CD4-positive, alpha-beta memory T cell (primary cell): ENCODE measurements at regions not wholly inside any gene's neighbourhood (a gene's known extent, or its start where the extent isn't known, plus 50 kb on each side); places are given as distances from the start of the nearest gene placed in this dataset.

Experiments
- CTCF ChIA-PET: fragments of 350-600 bp; sonication (Branson Sonifier 250); formaldehyde crosslinking; loops from one replicate; lab custom pipeline; 2021; ENCODE audit warnings: inconsistent platforms; ENCODE audit not compliant: partially characterized antibody; lab: Charles Lee
- POLR2A ChIA-PET: fragments of 350-600 bp; sonication (Branson Sonifier 250); formaldehyde crosslinking; loops from one replicate; lab custom pipeline; 2021; ENCODE audit not compliant: partially characterized antibody; lab: Charles Lee
- DNase-seq, 5 donors: peaks; one replicate each; pipeline versions ENCODE4 v3.0.0 to v3.0.0-alpha.2; 2020 to 2022; ENCODE audit warnings: mixed read lengths in 1 of 5
- H3K27ac ChIP-seq: one replicate; pipeline ENCODE4 v1.7.0; 2013; ENCODE audit warnings: low read depth, low read length
- H3K27me3 ChIP-seq: 2 replicates; pipeline ENCODE4 v1.7.0; 2013; ENCODE audit warnings: mild to moderate bottlenecking, low read length, moderate library complexity; ENCODE audit not compliant: insufficient read depth
- H3K36me3 ChIP-seq: 2 replicates; pipeline ENCODE4 v1.7.0; 2013; ENCODE audit warnings: mild to moderate bottlenecking, low read length, moderate library complexity; ENCODE audit not compliant: insufficient read depth
- H3K4me1 ChIP-seq: 2 replicates; pipeline ENCODE4 v1.7.0; 2013; ENCODE audit warnings: mild to moderate bottlenecking, low read length, moderate library complexity; ENCODE audit not compliant: insufficient read depth
- H3K4me3 ChIP-seq, 2 donors: one replicate each; pipeline ENCODE4 v1.7.0; 2013; ENCODE audit warnings: low read length in 2 of 2, mild to moderate bottlenecking in 1 of 2
- H3K9me3 ChIP-seq, 2 donors: one replicate each; pipeline ENCODE4 v1.7.0; 2013; ENCODE audit warnings: low read length in 2 of 2, control low read depth in 1 of 2; ENCODE audit not compliant: control insufficient read depth in 1 of 2
- H3K27ac Mint-ChIP-seq, 7 donors: one replicate each; pipeline ENCODE4 v1.8.0; 2020 to 2021; ENCODE audit warnings: mixed read lengths in 7 of 7, mild to moderate bottlenecking in 6 of 7, inconsistent platforms in 3 of 7, moderate library complexity in 3 of 7
- H3K27me3 Mint-ChIP-seq, 2 donors: one replicate each; pipeline ENCODE4 v1.8.0; 2020 to 2021; ENCODE audit warnings: mixed read lengths in 2 of 2
- H3K36me3 Mint-ChIP-seq, 2 donors: one replicate each; pipeline ENCODE4 v1.8.0; 2020 to 2021; ENCODE audit warnings: mixed read lengths in 2 of 2, inconsistent platforms in 1 of 2, mild to moderate bottlenecking in 1 of 2
- H3K4me1 Mint-ChIP-seq, 4 donors: one replicate each; pipeline ENCODE4 v1.8.0; 2020 to 2021; ENCODE audit warnings: mixed read lengths in 4 of 4, mild to moderate bottlenecking in 1 of 4
- H3K4me3 Mint-ChIP-seq, 8 donors: one replicate each; pipeline ENCODE4 v1.8.0; 2020 to 2021; ENCODE audit warnings: mixed read lengths in 8 of 8, mild to moderate bottlenecking in 7 of 8, moderate library complexity in 6 of 8, inconsistent platforms in 3 of 8
- H3K9me3 Mint-ChIP-seq, 8 donors: one replicate each; pipeline ENCODE4 v1.8.0; 2020 to 2021; ENCODE audit warnings: mixed read lengths in 8 of 8, mild to moderate bottlenecking in 5 of 8, inconsistent platforms in 3 of 8, moderate library complexity in 1 of 8
- intact Hi-C: fragments of 100-400 bp; cut with micrococcal nuclease; formaldehyde crosslinking; loops from one replicate; pipeline ENCODE4 v1.15.1; 2023

GRCh38 chr4:138561906-138562305 lies 319.8 kb upstream of the SLC7A11 start:
- H3K9me3 Mint-ChIP-seq, result peaks cover 0 to 10% (median 0%) of the 10 kb centered on the region in 8 donors
- no peak for DNase-seq
- no peak overlapping the region for H3K27ac Mint-ChIP-seq
- H3K36me3 ChIP-seq, result no peaks in the 10 kb centered on the region
- no peak overlapping the region for H3K4me3 ChIP-seq
- H3K9me3 ChIP-seq, result no peaks in the 10 kb centered on the region
- ChIA-PET POLR2A (no interaction called here), CTCF (no interaction called here)
- no peaks in the 10 kb centered on the region for H3K27me3 ChIP-seq
- no peaks in the 10 kb centered on the region for H3K27me3 Mint-ChIP-seq
- H3K4me1 ChIP-seq, result no peaks in the 10 kb centered on the region
- intact Hi-C loops, result no loop called here
- no peaks in the 10 kb centered on the region for H3K4me1 Mint-ChIP-seq
- H3K4me3 Mint-ChIP-seq, result no peak overlapping the region
- H3K27ac ChIP-seq, result no peak overlapping the region
- H3K36me3 Mint-ChIP-seq, result no peaks in the 10 kb centered on the region

GRCh38 chr4:138561276-138561880 lies 319.2 kb upstream of the SLC7A11 start:
- H3K4me1 ChIP-seq, result no peaks in the 10 kb centered on the region
- DNase-seq, result peak in 1 of 5 donors; percentile 29
- ChIA-PET POLR2A (no interaction called here), CTCF (no interaction called here)
- no peaks in the 10 kb centered on the region for H3K27me3 ChIP-seq
- H3K36me3 ChIP-seq, result no peaks in the 10 kb centered on the region
- H3K4me1 Mint-ChIP-seq, result no peaks in the 10 kb centered on the region
- H3K4me3 Mint-ChIP-seq, result no peak overlapping the region
- H3K27ac ChIP-seq, result no peak overlapping the region
- intact Hi-C loops, result no loop called here
- no peak overlapping the region for H3K4me3 ChIP-seq
- H3K27ac Mint-ChIP-seq, result no peak overlapping the region
- H3K9me3 ChIP-seq, result no peaks in the 10 kb centered on the region
- H3K36me3 Mint-ChIP-seq, result no peaks in the 10 kb centered on the region
- H3K27me3 Mint-ChIP-seq, result no peaks in the 10 kb centered on the region
- peaks cover 0 to 10% (median 0%) of the 10 kb centered on the region in 8 donors for H3K9me3 Mint-ChIP-seq

GRCh38 chr4:138560448-138560847 lies 318.3 kb upstream of the SLC7A11 start:
- H3K27ac Mint-ChIP-seq, result no peak overlapping the region
- H3K4me1 Mint-ChIP-seq, result no peaks in the 10 kb centered on the region

GRCh38 chr4:138558886-138559285 lies 316.7 kb upstream of the SLC7A11 start:
- Mint-ChIP-seq H3K4me1 (no peaks in the 10 kb centered on the region), H3K36me3 (no peaks in the 10 kb centered on the region), H3K27ac (no peak overlapping the region), H3K27me3 (no peaks in the 10 kb centered on the region), H3K9me3 (peaks cover 0 to 7% (median 0%) of the 10 kb centered on the region in 8 donors), H3K4me3 (no peak overlapping the region)
- Histone ChIP-seq H3K27me3 (no peaks in the 10 kb centered on the region), H3K4me3 (no peak overlapping the region), H3K27ac (no peak overlapping the region), H3K9me3 (no peaks in the 10 kb centered on the region), H3K4me1 (no peaks in the 10 kb centered on the region), H3K36me3 (no peaks in the 10 kb centered on the region)
- no peak for DNase-seq
- CTCF ChIA-PET, result no interaction called here
- POLR2A ChIA-PET, result no interaction called here
- intact Hi-C loops, result no loop called here

More at GRCh38 chr4:138560448-138560847, 318.3 kb upstream of the SLC7A11 start:
- Mint-ChIP-seq H3K4me3 (no peak overlapping the region), H3K27me3 (no peaks in the 10 kb centered on the region), H3K36me3 (no peaks in the 10 kb centered on the region), H3K9me3 (peaks cover 0 to 10% (median 0%) of the 10 kb centered on the region in 8 donors)
- no peaks in the 10 kb centered on the region for H3K36me3 ChIP-seq
- intact Hi-C loops, result no loop called here
- H3K4me1 ChIP-seq, result no peaks in the 10 kb centered on the region
- H3K9me3 ChIP-seq, result no peaks in the 10 kb centered on the region
- no peak overlapping the region for H3K27ac ChIP-seq
- ChIA-PET POLR2A (no interaction called here), CTCF (no interaction called here)
- no peak for DNase-seq
- no peaks in the 10 kb centered on the region for H3K27me3 ChIP-seq
- H3K4me3 ChIP-seq, result no peak overlapping the region

GRCh38 chr4:138555584-138555983 lies 313.4 kb upstream of the SLC7A11 start:
- no peak overlapping the region for H3K27ac ChIP-seq
- H3K36me3 ChIP-seq, result no peaks in the 10 kb centered on the region
- no peaks in the 10 kb centered on the region for H3K27me3 ChIP-seq
- DNase-seq, result no peak
- H3K36me3 Mint-ChIP-seq, result no peaks in the 10 kb centered on the region
- intact Hi-C loops, result no loop called here
- no peak overlapping the region for H3K4me3 Mint-ChIP-seq
- H3K9me3 Mint-ChIP-seq, result peaks cover 0 to 8% (median 2%) of the 10 kb centered on the region in 8 donors
- CTCF ChIA-PET, result no interaction called here
- no peaks in the 10 kb centered on the region for H3K9me3 ChIP-seq
- H3K4me1 ChIP-seq, result no peaks in the 10 kb centered on the region
- no peaks in the 10 kb centered on the region for H3K4me1 Mint-ChIP-seq
- POLR2A ChIA-PET, result no interaction called here
- H3K27me3 Mint-ChIP-seq, result no peaks in the 10 kb centered on the region
- H3K27ac Mint-ChIP-seq, result no peak overlapping the region
- no peak overlapping the region for H3K4me3 ChIP-seq

DNA sequence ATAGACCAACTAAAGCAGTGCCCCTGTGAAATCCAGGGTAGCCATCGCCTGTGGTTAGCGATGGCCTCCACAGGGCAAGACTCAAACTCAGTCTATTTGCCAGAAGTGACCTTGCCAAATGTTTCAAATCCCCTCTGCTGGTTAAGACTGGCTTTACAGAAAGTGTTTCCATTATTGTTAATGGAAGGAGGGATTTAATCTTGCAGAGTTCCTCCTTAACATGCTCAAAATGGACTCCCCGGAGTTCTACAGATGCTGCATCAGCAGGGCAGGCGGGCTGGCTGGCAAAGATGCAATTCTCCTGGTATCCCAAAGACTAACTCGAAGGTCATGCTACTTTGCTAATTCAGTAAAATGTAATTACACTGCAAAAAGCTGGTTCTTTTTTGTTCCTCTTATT lies 313.0 kb upstream of the SLC7A11 start:
- Mint-ChIP-seq H3K4me3 (no peak overlapping the region), H3K4me1 (no peaks in the 10 kb centered on the region), H3K27ac (no peak overlapping the region), H3K27me3 (no peaks in the 10 kb centered on the region), H3K9me3 (peaks cover 0 to 7% (median 1%) of the 10 kb centered on the region in 8 donors), H3K36me3 (no peaks in the 10 kb centered on the region)
- no peak overlapping the region for H3K4me3 ChIP-seq
- DNase-seq, result no peak
- ChIA-PET POLR2A (no interaction called here), CTCF (no interaction called here)
- no peaks in the 10 kb centered on the region for H3K36me3 ChIP-seq
- no peak overlapping the region for H3K27ac ChIP-seq
- no peaks in the 10 kb centered on the region for H3K27me3 ChIP-seq
- no peaks in the 10 kb centered on the region for H3K9me3 ChIP-seq
- H3K4me1 ChIP-seq, result no peaks in the 10 kb centered on the region
- intact Hi-C loops, result no loop called here

- intact Hi-C loops, result no loop called here
- no peak overlapping the region for H3K27ac Mint-ChIP-seq
- H3K27me3 ChIP-seq, result no peaks in the 10 kb centered on the region
- DNase-seq, result no peak
- H3K4me1 Mint-ChIP-seq, result no peaks in the 10 kb centered on the region
- no peaks in the 10 kb centered on the region for H3K9me3 ChIP-seq
- no peak overlapping the region for H3K4me3 Mint-ChIP-seq
- H3K9me3 Mint-ChIP-seq, result peaks cover 0 to 7% (median 1%) of the 10 kb centered on the region in 8 donors
- no peaks in the 10 kb centered on the region for H3K36me3 Mint-ChIP-seq
- H3K36me3 ChIP-seq, result no peaks in the 10 kb centered on the region
- H3K27ac ChIP-seq, result no peak overlapping the region
- H3K4me3 ChIP-seq, result no peak overlapping the region
- no peaks in the 10 kb centered on the region for H3K4me1 ChIP-seq
- no peaks in the 10 kb centered on the region for H3K27me3 Mint-ChIP-seq
- ChIA-PET CTCF (no interaction called here), POLR2A (no interaction called here)
Measured at GRCh38 chr4:138553001-138553845, 311.1 kb upstream of the SLC7A11 start.
